ENCODE measurements at regions not wholly inside any gene's neighbourhood (a gene's known extent, or its start where the extent isn't known, plus 50 kb on each side); places are given as distances from the start of the nearest gene placed in this dataset.
A peak's percentile ranks its signal among the peaks of the same experiment; 100 is the strongest.

DNA sequence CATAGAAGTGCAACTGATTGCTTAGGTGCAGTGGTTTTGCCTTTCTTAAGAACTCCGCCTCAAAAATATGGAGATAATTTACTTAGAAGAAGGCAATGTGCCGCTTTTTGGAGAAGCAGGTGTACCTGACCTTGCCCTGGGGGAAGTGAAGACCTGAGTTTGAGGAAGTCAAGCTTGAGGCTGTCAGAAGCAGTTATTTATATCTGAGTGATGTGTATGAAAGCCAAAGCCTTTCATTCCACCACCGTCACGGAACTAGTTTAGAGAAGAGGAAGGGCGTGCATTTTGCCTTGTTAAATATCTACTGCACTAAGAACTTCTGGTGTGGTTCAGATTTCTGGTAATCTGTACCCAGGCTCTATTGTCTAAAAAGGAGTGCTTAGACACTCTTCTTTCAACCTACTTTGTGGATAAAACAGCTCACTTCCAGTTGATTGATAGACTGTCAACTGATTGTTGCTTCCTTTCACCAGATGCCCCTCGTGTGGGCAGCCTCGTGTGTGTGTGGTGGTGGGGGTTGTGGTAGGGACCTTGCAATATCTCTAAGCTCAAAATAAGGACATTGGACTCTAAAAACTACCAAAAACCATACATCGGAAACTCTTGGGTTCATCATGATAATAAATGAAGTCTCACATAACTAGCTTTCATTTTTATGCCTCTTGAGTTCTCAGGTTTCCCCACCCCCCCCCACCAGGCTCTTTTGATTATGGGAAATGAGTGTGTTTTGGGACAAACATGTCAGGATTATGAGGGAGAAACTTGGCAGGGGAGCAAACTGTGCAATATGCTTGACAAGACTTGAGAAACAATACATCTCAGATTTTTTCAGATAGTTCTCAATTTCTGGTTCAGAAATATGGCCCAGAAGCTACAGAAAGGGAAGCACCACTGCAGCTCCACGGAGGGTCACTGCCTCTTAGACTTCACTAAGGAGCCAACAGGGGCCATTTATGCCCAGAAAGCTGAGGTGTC is 78.6 kb downstream of the ARF6 start:
- DNase-seq: peak; percentile 74

DNA sequence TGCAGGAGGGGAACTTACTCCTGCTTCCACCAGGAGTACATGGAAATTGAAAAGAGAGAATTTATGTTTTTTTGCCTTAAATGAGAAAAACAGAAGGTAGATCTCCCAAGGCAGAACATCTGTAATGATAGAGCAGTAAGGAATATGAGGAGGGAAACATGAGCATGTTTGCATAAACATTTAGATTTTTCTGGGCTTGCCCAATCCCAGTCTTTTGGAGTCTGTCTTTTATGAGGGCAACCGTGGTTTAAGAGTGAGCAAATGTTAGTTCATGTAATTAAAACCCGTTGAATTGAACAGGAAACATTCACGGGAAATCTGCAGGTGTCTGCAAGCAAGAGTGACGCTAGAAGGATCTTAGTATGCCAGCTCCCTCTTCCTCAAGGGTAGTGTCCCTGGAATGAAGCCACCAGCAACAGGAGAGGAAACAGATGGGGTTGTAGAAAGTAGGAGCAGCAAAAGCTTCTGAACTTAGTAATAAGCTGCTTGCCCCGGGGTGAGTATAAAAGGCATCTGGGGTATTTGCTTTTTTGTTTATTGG is 79.3 kb downstream of the ARF6 start:
- no peak for DNase-seq

DNA sequence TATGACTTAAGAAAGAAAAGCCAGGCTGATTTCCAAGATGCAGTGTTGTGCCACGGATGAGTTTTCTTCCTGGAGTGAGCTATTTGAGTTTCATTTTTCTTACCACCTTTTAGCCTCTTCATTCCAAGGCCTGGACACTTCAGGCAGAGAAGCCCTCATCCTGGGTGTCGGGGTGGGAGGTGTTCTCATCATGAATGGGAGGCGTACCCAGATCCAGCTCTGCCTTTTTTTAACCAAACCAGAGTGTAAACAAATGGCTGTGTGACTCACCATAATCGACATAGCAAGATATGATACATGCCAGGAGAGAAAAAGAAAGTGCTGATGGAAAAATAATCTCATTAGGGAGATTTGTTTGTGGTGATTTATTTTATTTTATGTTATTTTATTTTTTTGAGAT is 79.9 kb downstream of the ARF6 start:
- DNase-seq: peak; percentile 78

DNA sequence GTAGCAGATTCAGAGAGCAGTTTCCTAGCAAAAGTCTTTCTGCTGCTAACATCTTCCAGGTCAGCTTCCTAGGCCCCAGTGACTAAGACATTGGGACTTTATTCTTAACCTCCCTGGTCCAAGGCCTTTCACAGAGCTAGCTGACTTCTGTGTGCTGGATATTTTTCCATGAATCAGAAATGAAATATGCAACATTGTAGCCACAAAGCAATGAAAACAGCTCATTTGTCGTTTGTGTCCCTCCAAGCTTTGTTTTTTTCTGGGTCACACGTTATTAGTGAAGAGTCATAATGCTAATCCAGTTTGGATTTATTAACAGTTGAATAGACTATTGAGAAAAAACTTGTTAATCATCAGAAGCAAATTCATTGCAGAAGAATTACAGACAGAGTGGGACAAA is 82.4 kb downstream of the ARF6 start:
- no peak for DNase-seq

DNA sequence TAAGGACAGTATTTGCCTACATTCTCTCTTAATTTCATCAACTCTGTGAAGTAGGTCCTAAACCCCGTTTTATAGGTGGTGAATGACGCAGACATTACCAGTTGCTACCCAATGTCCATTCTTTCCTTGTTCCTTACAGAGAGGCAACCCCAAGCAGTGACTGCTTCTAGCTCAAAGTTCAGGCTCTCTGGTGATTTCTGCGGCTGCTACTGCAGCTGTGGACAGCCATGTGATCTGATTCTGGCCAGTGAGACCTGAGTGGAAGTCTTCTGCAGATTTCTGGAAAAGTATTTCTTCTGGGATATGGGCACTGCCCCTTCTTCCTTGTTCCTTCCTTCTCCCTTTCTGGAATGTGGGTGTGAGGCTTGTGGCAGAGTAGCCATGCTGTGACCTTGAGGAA is 82.9 kb downstream of the ARF6 start:
- no peak for DNase-seq

DNA sequence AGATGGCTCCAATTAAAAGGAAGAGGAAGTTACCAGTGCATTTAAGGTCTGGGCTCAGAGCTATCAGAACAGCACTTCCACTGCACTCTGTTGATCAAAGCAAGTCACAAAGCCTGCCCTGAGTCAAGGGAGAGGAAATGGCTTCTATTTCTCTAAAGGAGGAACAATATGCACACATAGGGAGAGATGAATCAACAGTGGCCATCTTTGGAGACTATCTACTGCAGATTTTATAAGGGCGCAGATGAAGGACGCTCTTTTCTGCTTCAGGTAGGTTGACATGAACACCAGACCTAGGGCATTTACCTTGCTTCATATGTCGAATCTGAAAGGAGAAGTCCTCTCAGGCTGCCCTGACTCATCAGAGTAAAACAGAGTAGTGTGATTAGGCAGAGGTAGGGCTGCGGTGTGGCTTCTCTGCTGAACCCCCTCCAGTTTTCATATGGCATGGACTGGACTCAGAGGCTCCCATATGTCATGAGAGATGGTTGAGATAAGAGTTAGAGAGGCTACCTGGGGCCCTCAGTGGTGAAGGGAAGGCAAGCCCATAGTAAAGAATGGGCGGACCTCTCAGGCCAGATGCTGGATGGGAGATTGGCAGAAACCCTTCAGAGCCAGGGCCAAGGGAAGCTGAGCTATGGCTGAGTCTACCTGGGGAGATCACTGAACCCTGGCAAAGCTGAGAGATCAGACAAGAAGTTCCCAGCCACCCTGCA is 84.4 kb downstream of the ARF6 start:
- peak; percentile 81 for DNase-seq

DNA sequence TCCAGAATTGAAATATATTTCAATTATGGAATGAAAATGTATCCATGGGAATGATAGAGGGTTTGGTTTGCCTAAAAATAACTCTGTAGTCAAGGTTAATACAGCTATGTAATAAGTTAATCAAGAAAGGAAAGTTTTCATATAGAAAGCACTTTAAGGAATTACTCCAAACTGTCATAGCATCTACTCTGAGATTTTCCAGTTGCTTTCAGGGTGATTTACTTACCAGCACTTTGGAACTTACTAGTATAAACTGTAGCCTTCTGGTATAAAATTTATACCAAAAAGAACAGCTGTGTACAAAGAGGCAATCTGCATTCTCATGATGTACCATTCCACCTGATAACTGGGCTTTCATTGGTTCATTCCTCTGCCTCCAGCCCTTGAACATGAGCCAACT is 87.1 kb downstream of the ARF6 start:
- no peak for DNase-seq

DNA sequence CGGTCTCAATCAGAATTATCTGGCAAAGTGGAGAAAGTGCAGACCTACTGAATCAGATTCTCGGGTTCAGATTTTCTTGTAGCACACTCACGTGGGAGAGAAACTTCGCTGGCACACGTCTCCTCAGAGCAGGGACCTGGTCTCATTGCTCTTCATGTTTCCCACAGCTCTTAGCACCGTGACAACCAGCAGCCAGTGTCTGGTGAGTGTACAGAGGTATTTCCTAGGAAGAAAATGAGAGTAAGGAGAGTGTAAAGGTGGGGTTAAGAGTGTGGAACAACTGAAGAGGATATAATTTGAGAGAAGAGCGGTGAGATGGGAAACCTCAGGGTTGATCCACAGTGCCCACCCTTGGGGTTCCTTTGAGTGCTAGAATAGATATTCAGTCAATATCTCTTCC is 89.2 kb downstream of the ARF6 start:
- DNase-seq: no peak

DNA sequence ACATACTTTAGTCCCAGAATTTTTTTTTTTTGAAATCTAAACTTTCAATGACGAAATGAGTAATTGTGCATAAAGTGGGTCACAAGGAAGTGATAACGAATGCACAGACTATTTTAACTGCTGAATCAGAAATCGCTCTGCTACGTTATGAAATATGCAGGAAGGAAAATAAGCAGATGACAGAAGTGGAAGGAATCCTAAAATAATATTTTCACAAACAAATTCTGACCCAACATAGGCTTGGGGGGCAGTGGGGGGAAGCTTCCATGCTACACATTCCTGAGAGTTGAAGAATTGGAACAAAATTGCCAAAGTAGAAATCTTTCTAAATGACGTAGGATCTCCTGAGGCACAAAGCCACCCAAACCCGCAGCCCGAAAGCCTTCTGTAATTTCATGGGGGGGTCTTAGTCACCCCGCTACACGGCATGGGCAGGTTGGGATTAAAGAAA is 89.6 kb downstream of the ARF6 start:
- peak; percentile 72 for DNase-seq

DNA sequence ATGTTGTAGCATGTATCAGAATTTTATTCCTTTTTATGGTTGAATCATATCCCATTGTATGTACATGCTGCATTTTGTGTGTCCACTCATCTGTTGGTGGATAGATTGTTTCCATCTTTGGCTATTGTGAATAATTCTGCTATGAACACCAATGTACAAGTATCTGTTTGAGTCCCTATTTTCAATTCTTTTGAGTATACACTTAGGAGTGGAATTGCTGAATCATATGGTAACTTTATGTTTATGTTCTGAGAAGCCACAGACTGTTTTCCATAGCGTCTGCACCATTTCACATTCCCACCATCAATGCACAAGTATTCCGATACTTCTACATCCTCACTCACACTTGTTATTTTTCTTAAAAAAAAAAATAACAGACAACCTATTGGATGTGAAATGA is 91.5 kb downstream of the ARF6 start:
- no peak for DNase-seq

DNA sequence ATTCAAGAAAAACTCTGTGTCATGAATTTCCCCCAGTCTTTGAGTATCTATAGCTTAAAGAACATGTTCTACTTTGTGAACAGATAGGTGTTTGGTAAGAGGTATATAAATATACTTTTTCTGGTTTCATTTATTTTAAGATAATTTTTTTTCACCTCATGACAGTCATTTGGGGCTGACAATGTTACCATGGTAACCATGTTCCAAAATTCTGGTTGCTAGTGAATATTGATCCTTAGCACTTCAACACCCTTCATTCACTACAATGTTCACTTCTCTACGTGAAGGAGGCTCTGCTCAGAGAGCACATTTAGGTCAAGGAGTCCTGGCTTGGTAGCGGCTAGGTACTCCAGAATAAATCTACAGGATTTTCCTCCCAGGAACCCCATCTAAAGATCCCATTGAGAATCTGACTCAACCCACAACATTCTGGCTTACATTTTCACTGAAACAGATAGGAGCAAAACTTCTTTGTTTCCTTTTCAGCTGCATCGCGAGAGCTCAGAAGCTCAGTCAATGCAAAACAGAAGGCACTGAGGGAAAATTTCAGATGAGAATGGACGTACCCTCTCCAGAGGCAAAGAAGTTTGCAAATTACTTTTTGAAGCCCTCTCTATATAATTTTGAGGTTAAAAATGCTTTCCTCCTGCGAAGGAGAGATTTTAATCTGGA is 93.6 kb downstream of the ARF6 start:
- no peak for DNase-seq

DNA sequence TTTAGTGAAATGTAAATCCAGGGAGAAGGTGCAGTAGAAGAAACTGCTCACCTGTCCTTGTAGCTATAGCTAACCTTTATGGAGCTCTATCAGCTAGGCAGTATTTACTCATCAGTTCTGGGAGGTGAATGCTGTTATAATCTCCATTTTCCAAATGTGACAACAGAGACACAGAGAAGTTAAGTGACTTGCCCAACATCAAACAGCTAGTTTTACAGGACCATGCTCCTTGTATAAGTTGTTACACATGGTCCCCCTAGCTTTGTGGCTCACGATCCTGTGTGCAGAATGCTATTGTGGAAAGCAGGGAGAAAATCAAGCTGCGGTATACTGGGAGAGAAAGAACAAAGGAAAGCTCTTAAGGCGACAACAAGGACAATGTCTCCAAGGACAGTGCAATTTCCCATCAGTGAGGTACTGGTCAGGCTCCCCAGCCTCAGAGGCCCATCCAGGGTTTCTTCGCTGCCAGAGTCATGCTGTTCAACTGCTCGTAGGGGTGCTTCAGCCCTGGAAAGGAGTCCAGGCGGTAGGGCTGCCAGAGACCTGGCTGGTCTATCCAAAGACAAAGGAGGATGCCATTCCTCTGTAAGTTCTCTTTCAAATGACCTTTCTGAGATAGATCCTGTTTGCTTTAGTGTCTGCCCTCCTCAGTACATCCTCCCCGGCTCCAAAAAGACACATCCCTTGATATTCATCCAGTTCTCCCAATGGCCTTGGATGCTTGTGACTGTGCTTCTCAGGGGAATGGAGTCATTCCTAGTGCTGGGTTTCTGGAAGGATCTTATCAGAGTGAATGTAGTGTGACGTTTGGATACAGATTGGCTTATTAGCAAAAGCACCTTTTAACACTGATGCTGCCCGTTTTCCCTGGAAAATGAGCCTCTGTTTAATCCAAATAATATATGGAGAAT is 95.5 kb downstream of the ARF6 start:
- DNase-seq: no peak

DNA sequence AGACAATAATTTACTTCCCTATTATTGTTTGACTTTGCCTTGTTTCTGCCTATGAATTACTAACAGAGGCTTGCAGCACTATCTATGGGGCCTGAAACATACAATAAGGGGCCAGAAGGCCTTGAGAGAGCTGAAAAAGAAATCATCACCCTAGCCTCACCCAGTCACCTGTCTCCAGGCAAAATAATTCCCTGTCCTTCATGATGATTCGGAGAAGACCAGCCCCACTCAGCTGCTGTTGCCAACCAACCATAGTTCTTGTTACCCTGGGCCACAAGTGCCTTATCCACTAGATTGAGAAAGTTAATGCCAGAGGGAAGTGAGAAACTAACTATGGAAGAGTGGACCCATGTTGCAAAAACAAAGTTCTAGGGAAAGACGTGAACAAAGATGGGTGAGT is 97.1 kb downstream of the ARF6 start:
- DNase-seq: no peak

DNA sequence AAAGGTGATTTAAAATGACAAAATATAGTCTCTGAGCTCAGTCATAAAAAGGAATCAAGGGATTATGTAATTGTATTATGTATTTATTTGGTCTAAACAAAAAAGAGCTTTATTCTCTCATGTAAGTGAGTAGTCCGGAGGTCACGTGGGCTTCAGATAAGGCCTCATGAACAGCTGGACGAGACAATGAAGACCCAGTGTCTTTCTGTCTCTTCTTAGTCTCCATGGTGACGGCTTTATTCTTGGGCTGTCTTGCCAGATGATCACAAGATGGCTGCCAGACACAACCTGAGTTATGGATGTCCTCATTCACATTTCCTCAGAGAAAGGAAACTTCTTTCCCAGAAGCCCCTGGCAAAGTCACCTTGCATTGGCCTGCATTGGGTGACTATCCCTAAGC is 98.6 kb downstream of the ARF6 start:
- no peak for DNase-seq

DNA sequence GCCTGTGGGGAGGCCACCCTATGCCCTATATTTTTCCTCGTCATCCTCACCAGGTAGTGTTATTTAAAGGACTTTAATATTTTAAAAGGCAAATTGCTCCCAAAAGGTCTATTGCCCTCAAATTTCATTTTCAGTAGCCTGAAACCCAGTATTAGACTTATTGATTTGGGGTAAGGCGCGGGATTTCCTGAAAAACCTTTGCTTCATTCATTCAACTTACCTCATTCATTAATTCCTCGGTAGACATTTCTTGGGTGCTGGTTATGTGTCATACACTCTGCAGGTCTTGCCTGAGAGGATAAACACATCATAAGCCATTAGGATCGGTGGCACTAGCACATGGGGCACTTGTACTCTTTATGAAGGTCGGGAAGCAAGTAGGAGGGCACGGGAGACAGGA is 99.2 kb downstream of the ARF6 start:
- no peak for DNase-seq

DNA sequence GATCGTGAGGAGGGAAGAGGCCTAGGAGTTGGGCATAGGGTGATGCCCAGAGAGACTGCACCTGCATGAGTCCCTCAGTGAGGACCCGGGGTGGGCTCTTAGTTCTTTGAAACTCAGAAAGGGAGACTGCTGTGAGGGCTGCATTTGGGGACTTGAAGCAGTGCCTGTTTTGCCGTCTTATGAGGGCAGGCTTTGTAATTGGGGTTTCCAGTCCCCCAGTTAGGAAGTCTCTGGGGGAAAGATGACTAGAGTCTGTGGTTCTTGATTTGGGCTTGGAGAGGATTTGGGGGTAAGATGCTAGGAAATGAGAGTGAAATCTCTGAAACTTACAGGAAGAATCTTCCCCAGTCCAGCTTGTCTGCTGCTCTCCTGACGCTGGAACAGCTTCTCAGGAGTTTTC is 99.6 kb downstream of the ARF6 start:
- DNase-seq: no peak

DNA sequence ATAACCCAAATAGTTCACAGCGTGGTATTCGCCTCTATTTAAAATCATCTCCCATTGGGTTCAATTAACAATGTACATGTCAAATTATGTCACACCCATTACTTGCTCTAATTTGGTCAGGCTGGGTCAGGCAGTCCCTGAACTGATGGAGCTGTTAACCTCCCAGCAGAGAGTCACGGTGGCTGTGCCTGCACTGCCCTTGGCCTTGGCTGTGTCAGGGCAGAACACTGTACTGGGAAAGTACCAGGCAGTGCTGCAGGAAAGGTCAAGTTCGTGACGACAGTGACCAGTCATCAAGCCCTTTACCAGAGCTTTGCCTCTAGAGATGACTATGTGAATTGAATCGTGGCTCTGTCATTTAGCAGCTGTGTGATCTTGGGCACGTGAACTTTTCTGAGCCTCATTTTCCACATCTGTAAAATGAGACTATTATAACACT is 100.0 kb downstream of the ARF6 start:
- no peak for DNase-seq

DNA sequence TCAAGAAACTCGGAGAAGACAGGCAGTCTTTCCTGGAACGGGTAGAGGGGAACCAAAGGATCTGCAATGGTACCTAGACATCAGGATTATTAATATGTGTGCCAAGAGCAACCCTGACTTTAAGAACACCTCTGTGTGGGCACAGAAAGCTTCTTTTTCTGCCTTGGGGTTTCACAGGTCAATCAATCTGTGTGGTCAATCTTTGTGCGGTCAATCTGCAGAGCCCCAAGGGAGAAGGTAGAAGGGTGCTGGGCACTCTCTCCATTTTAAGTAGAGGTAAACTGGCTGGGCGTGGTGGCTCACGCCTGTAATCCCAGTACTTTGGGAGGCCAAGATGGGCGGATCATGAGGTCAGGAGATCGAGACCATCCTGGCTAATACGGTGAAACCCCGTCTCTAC is 100.7 kb downstream of the ARF6 start:
- DNase-seq: no peak

DNA sequence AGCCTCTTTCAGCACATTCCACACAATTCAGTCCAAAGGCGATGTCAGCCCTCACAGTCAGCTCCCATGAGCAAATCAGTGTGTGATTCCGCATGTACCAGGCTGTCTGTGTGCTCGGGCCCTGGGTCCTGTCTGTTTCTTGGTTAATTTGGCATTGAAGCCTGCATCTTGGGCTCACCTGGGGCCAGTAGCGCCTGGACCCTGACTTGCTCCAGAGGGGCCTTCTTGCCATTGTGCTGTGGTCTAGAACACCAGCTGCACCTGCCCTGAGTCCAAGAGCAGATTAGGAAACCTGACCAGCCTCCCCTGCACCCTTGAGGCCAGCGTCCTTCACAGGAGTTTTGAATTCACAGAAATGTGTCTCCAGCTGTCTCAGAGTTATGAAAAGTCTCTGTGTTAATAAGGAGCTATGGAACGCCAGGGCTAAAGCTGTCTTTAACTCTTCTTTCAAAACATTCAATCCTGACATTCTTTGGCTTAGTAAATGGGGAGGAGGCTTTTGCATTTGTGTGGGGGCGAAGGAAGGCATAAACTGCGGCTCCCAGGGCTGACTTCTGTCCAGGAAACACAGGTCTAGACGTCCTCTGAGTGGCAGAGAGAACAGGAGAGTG is 102.2 kb downstream of the ARF6 start:
- no peak for DNase-seq

DNA sequence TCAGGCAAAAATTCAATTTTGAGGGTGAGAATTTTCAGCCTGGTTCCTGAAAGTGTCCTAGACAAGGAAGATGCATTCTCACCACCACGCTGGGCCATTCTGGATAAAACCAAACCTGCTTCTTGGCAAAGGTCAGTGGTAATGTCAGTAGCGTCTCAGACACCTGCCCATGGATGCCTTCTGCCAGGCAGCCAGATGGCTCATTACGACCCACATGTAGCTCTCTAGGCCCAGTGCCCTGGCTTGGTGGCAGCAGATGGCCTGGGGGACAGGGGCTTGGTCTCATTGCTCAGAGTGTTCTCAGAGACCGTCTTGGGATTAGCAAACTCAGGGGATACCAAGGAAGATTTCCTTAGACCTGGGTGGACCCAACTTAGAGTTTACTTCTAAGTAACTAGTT is 105.1 kb downstream of the ARF6 start:
- peak; percentile 28 for DNase-seq

DNA sequence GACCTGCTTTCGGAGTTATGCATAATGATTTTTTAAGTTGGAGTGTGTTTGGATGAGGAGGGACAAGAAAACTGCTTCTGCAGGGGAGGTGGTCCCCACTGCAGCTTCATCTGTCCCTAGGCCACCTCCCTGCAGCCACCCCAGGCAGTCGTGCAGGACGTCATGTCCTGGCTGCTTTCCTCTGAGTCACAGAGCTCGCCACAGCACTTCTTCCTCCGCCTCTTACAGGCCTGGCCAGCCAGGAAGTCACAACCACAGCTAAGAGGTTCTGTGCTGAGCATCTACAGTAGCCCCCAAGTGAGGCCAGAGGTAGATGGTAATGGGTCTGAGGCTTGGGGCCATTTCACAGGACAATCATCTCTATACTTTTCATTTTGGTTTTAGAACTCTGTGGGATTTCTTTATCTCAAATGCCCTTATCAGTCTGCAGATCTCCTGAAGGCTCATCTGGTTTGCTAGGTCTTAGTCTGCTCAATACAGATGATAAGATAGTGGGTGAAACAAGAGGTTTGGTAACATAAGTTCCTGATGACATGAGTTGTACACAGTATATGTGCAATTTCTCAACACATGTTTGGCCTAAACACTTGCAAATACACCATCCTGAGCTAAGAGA is 106.4 kb downstream of the ARF6 start:
- DNase-seq: peak; percentile 90
